ENCODE measurements at regions not wholly inside any gene's neighbourhood (a gene's known extent, or its start where the extent isn't known, plus 50 kb on each side); places are given as distances from the start of the nearest gene placed in this dataset.

- no peaks in the 10 kb centered on the region for H3K27me3 ChIP-seq (ENCODE audit: control insufficient read depth in 2 of 2, insufficient read depth in 2 of 2, low read length in 2 of 2)
- H3K4me1 ChIP-seq (ENCODE audit: control insufficient read depth in 1 of 2, insufficient read depth in 2 of 2, low read length in 2 of 2) = no peaks in the 10 kb centered on the region
- H4K20me1 ChIP-seq (ENCODE audit: insufficient read depth, low read length) = no peaks in the 10 kb centered on the region
- no CpG with 5 or more reads among the region's 3 CpGs for WGBS (ENCODE audit: insufficient coverage)
- Mint-ChIP-seq H3K4me3 (no peak overlapping the region), H3K27me3 (ENCODE audit: low read depth in 3 of 3) (no peaks in the 10 kb centered on the region), H3K36me3 (no peaks in the 10 kb centered on the region), H3K4me1 (no peaks in the 10 kb centered on the region), H3K9me3 (peaks cover 0 to 3% (median 0%) of the 10 kb centered on the region in 7 donors), H3K27ac (no peak overlapping the region)
- no peak for DNase-seq
- no peak for TF ChIP-seq CTCF (IDR thresholded peaks at IDR 0.05)
- intact Hi-C loops (cut with micrococcal nuclease) = no loop called here
- no peaks in the 10 kb centered on the region for H3K79me2 ChIP-seq (ENCODE audit: insufficient read depth, low read length)
- no peak overlapping the region for H3K4me2 ChIP-seq (replicated peaks; ENCODE audit: extremely low read depth, low read length, poor library complexity, severe bottlenecking)
- no peak overlapping the region for H2AFZ ChIP-seq (ENCODE audit: insufficient read depth, low read depth, low read length, poor library complexity, severe bottlenecking)
- H3K9me3 ChIP-seq (replicated peaks in 1 of 2; ENCODE audit: control insufficient read depth in 1 of 2, insufficient read depth in 1 of 2, low read length in 2 of 2) = no peaks in the 10 kb centered on the region
- H3K27ac ChIP-seq (ENCODE audit: low read depth in 1 of 2, low read length in 2 of 2) = no peak overlapping the region
- H3K36me3 ChIP-seq (replicated peaks in 1 of 2; ENCODE audit: control insufficient read depth in 1 of 2, insufficient read depth in 2 of 2, low read length in 2 of 2) = no peaks in the 10 kb centered on the region
- H3K9ac ChIP-seq (ENCODE audit: insufficient read depth, low read length, poor library complexity, severe bottlenecking) = no peak overlapping the region
- H3K4me3 ChIP-seq (replicated peaks in 1 of 3; ENCODE audit: low read depth in 2 of 3, low read length in 3 of 3) = no peak overlapping the region
Observed at GRCh38 chr4:30471861-30472260, 248.3 kb upstream of the PCDH7 start.

- no CpG with 5 or more reads among the region's 2 CpGs for WGBS (ENCODE audit: insufficient coverage)
- H3K27ac ChIP-seq (ENCODE audit: low read depth in 1 of 2, low read length in 2 of 2) = no peak overlapping the region
- Mint-ChIP-seq H3K4me1 (no peaks in the 10 kb centered on the region), H3K36me3 (no peaks in the 10 kb centered on the region), H3K4me3 (no peak overlapping the region), H3K27ac (no peak overlapping the region), H3K27me3 (ENCODE audit: low read depth in 3 of 3) (no peaks in the 10 kb centered on the region), H3K9me3 (no peaks in the 10 kb centered on the region)
- no peak overlapping the region for H3K4me3 ChIP-seq (replicated peaks in 1 of 3; ENCODE audit: low read depth in 2 of 3, low read length in 3 of 3)
- no peak overlapping the region for H3K4me2 ChIP-seq (replicated peaks; ENCODE audit: extremely low read depth, low read length, poor library complexity, severe bottlenecking)
- no peaks in the 10 kb centered on the region for H3K27me3 ChIP-seq (ENCODE audit: control insufficient read depth in 2 of 2, insufficient read depth in 2 of 2, low read length in 2 of 2)
- H3K36me3 ChIP-seq (replicated peaks in 1 of 2; ENCODE audit: control insufficient read depth in 1 of 2, insufficient read depth in 2 of 2, low read length in 2 of 2) = no peaks in the 10 kb centered on the region
- TF ChIP-seq CTCF (IDR thresholded peaks at IDR 0.05) = no peak
- H4K20me1 ChIP-seq (ENCODE audit: insufficient read depth, low read length) = no peaks in the 10 kb centered on the region
- DNase-seq = no peak
- H3K4me1 ChIP-seq (ENCODE audit: control insufficient read depth in 1 of 2, insufficient read depth in 2 of 2, low read length in 2 of 2) = no peaks in the 10 kb centered on the region
- no peaks in the 10 kb centered on the region for H3K9me3 ChIP-seq (replicated peaks in 1 of 2; ENCODE audit: control insufficient read depth in 1 of 2, insufficient read depth in 1 of 2, low read length in 2 of 2)
- H3K9ac ChIP-seq (ENCODE audit: insufficient read depth, low read length, poor library complexity, severe bottlenecking) = no peak overlapping the region
- intact Hi-C loops (cut with micrococcal nuclease) = no loop called here
- no peaks in the 10 kb centered on the region for H3K79me2 ChIP-seq (ENCODE audit: insufficient read depth, low read length)
- H2AFZ ChIP-seq (ENCODE audit: insufficient read depth, low read depth, low read length, poor library complexity, severe bottlenecking) = no peak overlapping the region
Observed at GRCh38 chr4:30473225-30473624, 246.9 kb upstream of the PCDH7 start.

Data from CD14-positive monocyte (primary cell).